SK-N-SH treated with all-trans-retinoic acid at 6 μM for 48 hours (cell line): ENCODE measurements at regions not wholly inside any gene's neighbourhood (a gene's known extent, or its start where the extent isn't known, plus 50 kb on each side); places are given as distances from the start of the nearest gene placed in this dataset.

Experiments
- ATAC-seq: fragments of 200-7000 bp; cut with Tn5 transposase; 3 replicates; pipeline ENCODE4 v1.9.1; 2020; ENCODE audit warnings: mild to moderate bottlenecking, moderate library complexity
- ARNTL ChIP-seq: fragments of 450-650 bp; formaldehyde crosslinking; IDR thresholded peaks from 2 replicates; pipeline ENCODE4 v1.5.0; 2020; ENCODE audit warnings: low read depth, mild to moderate bottlenecking, moderate library complexity, borderline replicate concordance
- BACH2 ChIP-seq: fragments of 250-450 bp; sonication (Bioruptor Pico); IDR thresholded peaks from 2 replicates; pipeline ENCODE4 v1.9.0; 2021; ENCODE audit warnings: mild to moderate bottlenecking, borderline replicate concordance
- CSDC2 ChIP-seq: fragments of 250-450 bp; sonication (Bioruptor Pico); IDR thresholded peaks from 2 replicates; pipeline ENCODE4 v1.5.0; 2020; ENCODE audit warnings: mild to moderate bottlenecking, moderate library complexity
- ESRRG ChIP-seq: fragments of 250-450 bp; sonication (Bioruptor Pico); IDR thresholded peaks from 2 replicates; pipeline ENCODE4 v1.6.1; 2021; ENCODE audit warnings: mild to moderate bottlenecking
- GLIS3 ChIP-seq: fragments of 250-450 bp; sonication (Bioruptor Pico); IDR thresholded peaks from 2 replicates; pipeline ENCODE4 v1.5.0; 2020; ENCODE audit warnings: mild to moderate bottlenecking, moderate library complexity
- ISL1 ChIP-seq: fragments of 250-450 bp; sonication (Bioruptor Pico); IDR thresholded peaks from 2 replicates; pipeline ENCODE4 v2.1.2; 2022; ENCODE audit warnings: mild to moderate bottlenecking, moderate library complexity
- OSR1 ChIP-seq: fragments of 250-450 bp; sonication (Bioruptor Pico); IDR thresholded peaks from 2 replicates; pipeline ENCODE4 v1.8.0; 2022; ENCODE audit warnings: moderate library complexity, mild to moderate bottlenecking, inconsistent platforms
- PPARA ChIP-seq: fragments of 250-450 bp; sonication (Bioruptor Pico); IDR thresholded peaks from 2 replicates; pipeline ENCODE4 v1.5.0; 2020; ENCODE audit warnings: mild to moderate bottlenecking, borderline replicate concordance
- RARB ChIP-seq: fragments of 250-450 bp; sonication (Bioruptor Pico); IDR thresholded peaks from 2 replicates; pipeline ENCODE4 v1.8.0; 2021; ENCODE audit warnings: mild to moderate bottlenecking, moderate library complexity
- SNAI2 ChIP-seq: fragments of 250-450 bp; sonication (Bioruptor Pico); IDR thresholded peaks from 2 replicates; pipeline ENCODE4 v1.5.0; 2020; ENCODE audit warnings: mild to moderate bottlenecking, moderate library complexity
- TCF4 ChIP-seq: fragments of 250-450 bp; sonication (Bioruptor Pico); IDR thresholded peaks from 2 replicates; pipeline ENCODE4 v1.8.0; 2021; ENCODE audit warnings: mild to moderate bottlenecking, moderate library complexity, borderline replicate concordance
- TOX ChIP-seq: fragments of 250-450 bp; sonication (Bioruptor Pico); IDR thresholded peaks from 2 replicates; pipeline ENCODE4 v1.8.0; 2021; ENCODE audit warnings: mild to moderate bottlenecking, moderate library complexity, borderline replicate concordance
- ZFP3 ChIP-seq: fragments of 250-450 bp; sonication (Bioruptor Pico); IDR thresholded peaks from 2 replicates; pipeline ENCODE4 v1.5.0; 2020; ENCODE audit warnings: mild to moderate bottlenecking, moderate library complexity
- ZFP30 ChIP-seq: fragments of 450-650 bp; formaldehyde crosslinking; IDR thresholded peaks from 2 replicates; pipeline ENCODE4 v1.5.0; 2022; ENCODE audit warnings: mild to moderate bottlenecking, moderate library complexity
- ZNF565 ChIP-seq: fragments of 450-650 bp; formaldehyde crosslinking; conservative IDR thresholded peaks from 2 replicates; pipeline ENCODE4 v1.5.0; 2020; ENCODE audit warnings: low read depth, mild to moderate bottlenecking, moderate library complexity
- ZNF70 ChIP-seq: fragments of 450-650 bp; formaldehyde crosslinking; IDR thresholded peaks from 2 replicates; pipeline ENCODE4 v1.5.0; 2020; ENCODE audit warnings: mild to moderate bottlenecking, moderate library complexity
- ZNF8 ChIP-seq: fragments of 450-650 bp; formaldehyde crosslinking; IDR thresholded peaks from 2 replicates; pipeline ENCODE4 v1.5.0; 2020; ENCODE audit warnings: mild to moderate bottlenecking, moderate library complexity
- TF ChIP-seq, protein P1 (sequence below): fragments of 250-450 bp; sonication (Bioruptor Pico); IDR thresholded peaks from 2 replicates; pipeline ENCODE4 v1.5.0; 2020; ENCODE audit warnings: mild to moderate bottlenecking, moderate library complexity
- TF ChIP-seq, protein P2 (sequence below): fragments of 250-450 bp; sonication (Bioruptor Pico); IDR thresholded peaks from 2 replicates; pipeline ENCODE4 v1.8.0; 2021; ENCODE audit warnings: low read depth, mild to moderate bottlenecking, moderate library complexity, borderline replicate concordance
- TF ChIP-seq, protein P3 (sequence below): fragments of 250-450 bp; sonication (Bioruptor Pico); IDR thresholded peaks from 2 replicates; pipeline ENCODE4 v1.5.1; 2021; ENCODE audit warnings: mild to moderate bottlenecking, moderate library complexity

DNA sequence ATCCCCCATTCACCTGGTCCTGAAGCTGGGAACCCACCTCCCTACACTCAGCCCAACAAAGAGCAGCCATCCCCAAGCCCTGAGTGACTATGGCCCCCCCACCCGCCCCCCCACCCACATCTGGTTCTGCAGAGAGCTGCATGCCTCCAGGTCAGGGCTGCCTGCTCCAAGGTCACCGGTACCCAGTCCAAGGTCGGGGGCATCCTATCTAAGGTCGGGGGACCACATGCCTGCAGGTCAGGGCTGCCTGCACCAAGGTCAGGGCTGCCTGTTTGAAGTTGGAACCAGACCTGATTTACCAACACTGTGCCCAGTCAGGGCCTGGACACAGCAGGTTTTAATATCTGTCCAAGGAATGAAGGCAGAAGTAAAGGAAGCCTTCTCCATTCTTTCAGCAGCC lies 66.1 kb upstream of the GPC1 start:
- TF ChIP-seq, protein P1, sequence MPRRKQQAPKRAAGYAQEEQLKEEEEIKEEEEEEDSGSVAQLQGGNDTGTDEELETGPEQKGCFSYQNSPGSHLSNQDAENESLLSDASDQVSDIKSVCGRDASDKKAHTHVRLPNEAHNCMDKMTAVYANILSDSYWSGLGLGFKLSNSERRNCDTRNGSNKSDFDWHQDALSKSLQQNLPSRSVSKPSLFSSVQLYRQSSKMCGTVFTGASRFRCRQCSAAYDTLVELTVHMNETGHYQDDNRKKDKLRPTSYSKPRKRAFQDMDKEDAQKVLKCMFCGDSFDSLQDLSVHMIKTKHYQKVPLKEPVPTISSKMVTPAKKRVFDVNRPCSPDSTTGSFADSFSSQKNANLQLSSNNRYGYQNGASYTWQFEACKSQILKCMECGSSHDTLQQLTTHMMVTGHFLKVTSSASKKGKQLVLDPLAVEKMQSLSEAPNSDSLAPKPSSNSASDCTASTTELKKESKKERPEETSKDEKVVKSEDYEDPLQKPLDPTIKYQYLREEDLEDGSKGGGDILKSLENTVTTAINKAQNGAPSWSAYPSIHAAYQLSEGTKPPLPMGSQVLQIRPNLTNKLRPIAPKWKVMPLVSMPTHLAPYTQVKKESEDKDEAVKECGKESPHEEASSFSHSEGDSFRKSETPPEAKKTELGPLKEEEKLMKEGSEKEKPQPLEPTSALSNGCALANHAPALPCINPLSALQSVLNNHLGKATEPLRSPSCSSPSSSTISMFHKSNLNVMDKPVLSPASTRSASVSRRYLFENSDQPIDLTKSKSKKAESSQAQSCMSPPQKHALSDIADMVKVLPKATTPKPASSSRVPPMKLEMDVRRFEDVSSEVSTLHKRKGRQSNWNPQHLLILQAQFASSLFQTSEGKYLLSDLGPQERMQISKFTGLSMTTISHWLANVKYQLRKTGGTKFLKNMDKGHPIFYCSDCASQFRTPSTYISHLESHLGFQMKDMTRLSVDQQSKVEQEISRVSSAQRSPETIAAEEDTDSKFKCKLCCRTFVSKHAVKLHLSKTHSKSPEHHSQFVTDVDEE: no peak
- TF ChIP-seq TCF4 (CRISPR knock-in tag): no peak
- TF ChIP-seq, protein P2, sequence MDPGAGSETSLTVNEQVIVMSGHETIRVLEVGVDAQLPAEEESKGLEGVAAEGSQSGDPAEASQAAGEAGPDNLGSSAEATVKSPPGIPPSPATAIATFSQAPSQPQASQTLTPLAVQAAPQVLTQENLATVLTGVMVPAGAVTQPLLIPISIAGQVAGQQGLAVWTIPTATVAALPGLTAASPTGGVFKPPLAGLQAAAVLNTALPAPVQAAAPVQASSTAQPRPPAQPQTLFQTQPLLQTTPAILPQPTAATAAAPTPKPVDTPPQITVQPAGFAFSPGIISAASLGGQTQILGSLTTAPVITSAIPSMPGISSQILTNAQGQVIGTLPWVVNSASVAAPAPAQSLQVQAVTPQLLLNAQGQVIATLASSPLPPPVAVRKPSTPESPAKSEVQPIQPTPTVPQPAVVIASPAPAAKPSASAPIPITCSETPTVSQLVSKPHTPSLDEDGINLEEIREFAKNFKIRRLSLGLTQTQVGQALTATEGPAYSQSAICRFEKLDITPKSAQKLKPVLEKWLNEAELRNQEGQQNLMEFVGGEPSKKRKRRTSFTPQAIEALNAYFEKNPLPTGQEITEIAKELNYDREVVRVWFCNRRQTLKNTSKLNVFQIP (CRISPR knock-in tag): no peak
- no peak for TF ChIP-seq ESRRG
- no peak for TF ChIP-seq GLIS3
- no peak for TF ChIP-seq SNAI2
- no peak for TF ChIP-seq PPARA
- TF ChIP-seq CSDC2 (CRISPR knock-in tag): no peak
- no peak for TF ChIP-seq ISL1 (CRISPR knock-in tag)
- no peak for TF ChIP-seq ZNF70 (CRISPR knock-in tag)
- TF ChIP-seq ZNF565: no peak
- TF ChIP-seq BACH2 (CRISPR knock-in tag): no peak
- TF ChIP-seq ZFP30: no peak
- no peak for TF ChIP-seq RARB
- TF ChIP-seq ARNTL (CRISPR knock-in tag): no peak
- TF ChIP-seq, protein P3, sequence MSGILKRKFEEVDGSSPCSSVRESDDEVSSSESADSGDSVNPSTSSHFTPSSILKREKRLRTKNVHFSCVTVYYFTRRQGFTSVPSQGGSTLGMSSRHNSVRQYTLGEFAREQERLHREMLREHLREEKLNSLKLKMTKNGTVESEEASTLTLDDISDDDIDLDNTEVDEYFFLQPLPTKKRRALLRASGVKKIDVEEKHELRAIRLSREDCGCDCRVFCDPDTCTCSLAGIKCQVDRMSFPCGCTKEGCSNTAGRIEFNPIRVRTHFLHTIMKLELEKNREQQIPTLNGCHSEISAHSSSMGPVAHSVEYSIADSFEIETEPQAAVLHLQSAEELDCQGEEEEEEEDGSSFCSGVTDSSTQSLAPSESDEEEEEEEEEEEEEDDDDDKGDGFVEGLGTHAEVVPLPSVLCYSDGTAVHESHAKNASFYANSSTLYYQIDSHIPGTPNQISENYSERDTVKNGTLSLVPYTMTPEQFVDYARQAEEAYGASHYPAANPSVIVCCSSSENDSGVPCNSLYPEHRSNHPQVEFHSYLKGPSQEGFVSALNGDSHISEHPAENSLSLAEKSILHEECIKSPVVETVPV (CRISPR knock-in tag): no peak
- no peak for TF ChIP-seq TOX (CRISPR knock-in tag)
- TF ChIP-seq ZNF8 (CRISPR knock-in tag): no peak
- ATAC-seq: peak; percentile 2; the same call in 2 of the 3 replicates

DNA sequence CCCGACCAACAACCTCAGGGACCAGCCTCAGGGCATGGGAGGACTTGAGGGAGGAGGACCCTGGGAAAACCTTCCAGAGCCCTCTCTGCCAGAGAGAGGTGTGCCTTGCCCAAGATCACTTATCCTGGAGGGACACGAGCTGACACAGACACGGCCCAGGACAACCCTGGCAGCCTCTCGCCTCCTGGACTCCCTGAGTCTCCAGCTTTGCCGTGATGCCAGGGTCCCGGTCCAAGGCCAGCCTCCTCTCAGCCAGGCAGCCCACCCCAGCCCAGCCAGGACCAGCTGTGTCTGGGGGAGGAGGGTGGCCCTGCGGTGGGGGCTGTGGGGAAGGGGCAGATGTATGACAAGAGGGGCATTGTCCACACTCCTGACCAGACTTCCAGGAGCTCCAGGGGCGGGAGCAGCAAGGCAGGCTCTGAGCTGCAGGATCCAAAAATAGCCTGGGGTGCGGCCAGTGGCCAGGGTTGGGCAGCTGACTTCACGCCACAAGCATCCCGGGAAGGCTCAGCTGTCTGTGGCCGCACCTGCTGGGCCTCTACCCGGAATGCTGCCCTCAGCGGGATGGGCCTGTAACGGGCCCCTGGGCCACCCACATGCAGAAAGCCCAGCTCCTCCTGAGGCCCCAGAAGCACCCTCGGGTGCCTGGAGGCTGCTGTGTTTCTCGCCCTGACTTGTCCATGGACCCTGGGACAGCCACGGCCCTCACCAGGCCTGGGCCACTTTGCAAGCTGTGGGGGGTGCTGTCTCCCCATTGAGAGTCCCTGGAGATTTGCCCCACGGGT lies 65.5 kb upstream of the GPC1 start:
- TF ChIP-seq, protein P1: no peak
- TF ChIP-seq, protein P2 (CRISPR knock-in tag): no peak
- peak; percentile 48; the same call in 1 of the 2 replicates for TF ChIP-seq SNAI2
- TF ChIP-seq ZNF565: 0 out of 2 replicates have a peak, but pooled peaks have one; percentile 20
- peak; percentile 56 for TF ChIP-seq ZFP3 (CRISPR knock-in tag)
- TF ChIP-seq TOX (CRISPR knock-in tag): no peak
- no peak for TF ChIP-seq CSDC2 (CRISPR knock-in tag)
- TF ChIP-seq RARB: no peak
- TF ChIP-seq OSR1 (CRISPR knock-in tag): no peak
- peak; percentile 75 for ATAC-seq
